Lung (tissue), 11 donors: ENCODE measurements at regions not wholly inside any gene's neighbourhood (a gene's known extent, or its start where the extent isn't known, plus 50 kb on each side); places are given as distances from the start of the nearest gene placed in this dataset.

Experiments used
- ATAC-seq: fragments of 200-7000 bp; cut with Tn5 transposase; one replicate; pipeline ENCODE4 v1.9.1; 2020; ENCODE audit warnings: moderate number of reproducible peaks; ENCODE audit not compliant: insufficient read depth, low FRiP score
- DNase-seq, 3 donors: peaks; one replicate each; pipeline ENCODE4 v3.0.0-alpha.2; 2013 to 2017
- H3K27ac ChIP-seq, 2 donors: one replicate each; pipeline ENCODE4 v1.5.1; 2013; ENCODE audit warnings: mild to moderate bottlenecking in 2 of 2, moderate library complexity in 2 of 2, control low read depth in 1 of 2, inconsistent platforms in 1 of 2, low read depth in 1 of 2, low read length in 1 of 2
- H3K27me3 ChIP-seq, 3 donors: one replicate each; pipeline ENCODE4 v1.5.1; 2013; ENCODE audit warnings: low read length in 2 of 3; ENCODE audit not compliant: control insufficient read depth in 3 of 3, insufficient read depth in 3 of 3
- H3K36me3 ChIP-seq, 4 donors: one replicate each; pipeline ENCODE4 v1.5.1; 2013; ENCODE audit warnings: low read length in 4 of 4, mild to moderate bottlenecking in 1 of 4, moderate library complexity in 1 of 4; ENCODE audit not compliant: control insufficient read depth in 4 of 4, insufficient read depth in 4 of 4
- H3K4me1 ChIP-seq, 5 donors: one replicate each; pipeline ENCODE4 v1.5.1; 2013; ENCODE audit warnings: low read length in 5 of 5, mild to moderate bottlenecking in 2 of 5, moderate library complexity in 1 of 5; ENCODE audit not compliant: control insufficient read depth in 5 of 5, insufficient read depth in 5 of 5
- H3K4me3 ChIP-seq: one replicate; pipeline ENCODE4 v1.5.1; 2013; ENCODE audit warnings: mild to moderate bottlenecking, control low read depth, moderate library complexity
- H3K9ac ChIP-seq, 2 donors: one replicate each; pipeline ENCODE4 v1.5.1; 2013; ENCODE audit warnings: low read length in 2 of 2, control low read depth in 1 of 2; ENCODE audit not compliant: insufficient read depth in 1 of 2
- H3K9me3 ChIP-seq, 4 donors: one replicate each; pipeline ENCODE4 v1.5.1; 2013; ENCODE audit warnings: low read length in 3 of 4, mild to moderate bottlenecking in 1 of 4, moderate library complexity in 1 of 4; ENCODE audit not compliant: control insufficient read depth in 4 of 4, insufficient read depth in 3 of 4
- WGBS, 2 donors: extraction: QIAGEN DNeasy Blood & Tissue Kit; methylation state at CpG; one replicate each; pipeline ENCODE4 v1.1.7; 2013; 5-methylcytosine and 5-hydroxymethylcytosine counted together
- TF ChIP-seq, protein P1 (sequence below): IDR thresholded peaks from 2 replicates; pipeline ENCODE4 v1.5.1; 2012; ENCODE audit warnings: mild to moderate bottlenecking; ENCODE audit errors: control extremely low read depth, extremely low read depth
- donor health status: control.
- donor health status: control.
- donor health status: Bipolar disorder and iron deficiency.
- donor health status: healthy.
- donor health status: DM: yes; HTN: yes; CAD: no.

DNA sequence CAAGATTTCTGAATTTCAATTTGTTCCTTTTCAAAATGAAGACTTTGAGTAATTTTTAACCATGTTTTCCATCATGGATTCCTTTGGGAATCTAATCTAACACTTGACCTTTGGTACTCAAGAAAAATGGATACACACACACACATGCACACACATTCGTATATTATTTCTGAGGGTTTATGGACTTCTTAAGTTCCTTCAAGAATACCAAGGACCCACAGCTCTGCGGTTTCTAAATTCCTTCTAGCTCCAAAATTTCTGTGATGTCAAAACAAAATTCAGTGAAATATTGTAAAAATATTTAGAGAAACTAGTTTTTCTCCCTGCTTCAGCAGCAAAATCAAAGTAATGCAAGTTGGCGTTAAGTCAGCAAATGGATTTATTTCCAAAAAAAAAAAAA, 98.3 kb upstream of the FAM13C start:
- DNase-seq (no peak), ATAC-seq (no peak)
- Histone ChIP-seq H3K9ac (no peak overlapping the region), H3K4me1 (peaks cover 0 to 5% (median 0%) of the 10 kb centered on the region in 5 donors), H3K36me3 (no peaks in the 10 kb centered on the region), H3K9me3 (no peaks in the 10 kb centered on the region), H3K4me3 (no peak overlapping the region), H3K27ac (no peak overlapping the region), H3K27me3 (no peaks in the 10 kb centered on the region)
- TF ChIP-seq, protein P1, sequence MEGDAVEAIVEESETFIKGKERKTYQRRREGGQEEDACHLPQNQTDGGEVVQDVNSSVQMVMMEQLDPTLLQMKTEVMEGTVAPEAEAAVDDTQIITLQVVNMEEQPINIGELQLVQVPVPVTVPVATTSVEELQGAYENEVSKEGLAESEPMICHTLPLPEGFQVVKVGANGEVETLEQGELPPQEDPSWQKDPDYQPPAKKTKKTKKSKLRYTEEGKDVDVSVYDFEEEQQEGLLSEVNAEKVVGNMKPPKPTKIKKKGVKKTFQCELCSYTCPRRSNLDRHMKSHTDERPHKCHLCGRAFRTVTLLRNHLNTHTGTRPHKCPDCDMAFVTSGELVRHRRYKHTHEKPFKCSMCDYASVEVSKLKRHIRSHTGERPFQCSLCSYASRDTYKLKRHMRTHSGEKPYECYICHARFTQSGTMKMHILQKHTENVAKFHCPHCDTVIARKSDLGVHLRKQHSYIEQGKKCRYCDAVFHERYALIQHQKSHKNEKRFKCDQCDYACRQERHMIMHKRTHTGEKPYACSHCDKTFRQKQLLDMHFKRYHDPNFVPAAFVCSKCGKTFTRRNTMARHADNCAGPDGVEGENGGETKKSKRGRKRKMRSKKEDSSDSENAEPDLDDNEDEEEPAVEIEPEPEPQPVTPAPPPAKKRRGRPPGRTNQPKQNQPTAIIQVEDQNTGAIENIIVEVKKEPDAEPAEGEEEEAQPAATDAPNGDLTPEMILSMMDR = no peak
- 87 to 90% methylated on average over 3 of the region's 3 CpGs for whole genome bisulfite sequencing, 2 donors

- DNase-seq = no peak
- H3K9me3 ChIP-seq = no peaks in the 10 kb centered on the region
- TF ChIP-seq, protein P1 = no peak
- no peak overlapping the region for H3K27ac ChIP-seq
- H3K36me3 ChIP-seq = no peaks in the 10 kb centered on the region
- peaks cover 0 to 5% (median 0%) of the 10 kb centered on the region in 5 donors for H3K4me1 ChIP-seq
- no peak for ATAC-seq
- H3K27me3 ChIP-seq = no peaks in the 10 kb centered on the region
- H3K4me3 ChIP-seq = no peak overlapping the region
- H3K9ac ChIP-seq = no peak overlapping the region
- 34 to 35% methylated on average over 2 of the region's 2 CpGs for WGBS, 2 donors
Measured at GRCh38 chr10:59456199-59456598, 93.8 kb upstream of the FAM13C start.

GRCh38 chr10:59454171-59454919, 92.0 kb upstream of the FAM13C start:
- WGBS, 2 donors = 60 to 73% methylated on average over 5 of the region's 5 CpGs
- no peaks in the 10 kb centered on the region for H3K36me3 ChIP-seq
- ATAC-seq (no peak), DNase-seq (peak in 2 of 3 donors; percentile 56 to 60)
- no peak overlapping the region for H3K27ac ChIP-seq
- peaks cover 0 to 5% (median 0%) of the 10 kb centered on the region in 5 donors for H3K4me1 ChIP-seq
- TF ChIP-seq, protein P1 = no peak
- no peaks in the 10 kb centered on the region for H3K9me3 ChIP-seq
- no peak overlapping the region for H3K9ac ChIP-seq
- H3K4me3 ChIP-seq = no peak overlapping the region
- no peaks in the 10 kb centered on the region for H3K27me3 ChIP-seq
